ENCODE measurements at regions not wholly inside any gene's neighbourhood (a gene's known extent, or its start where the extent isn't known, plus 50 kb on each side); places are given as distances from the start of the nearest gene placed in this dataset.

DNA sequence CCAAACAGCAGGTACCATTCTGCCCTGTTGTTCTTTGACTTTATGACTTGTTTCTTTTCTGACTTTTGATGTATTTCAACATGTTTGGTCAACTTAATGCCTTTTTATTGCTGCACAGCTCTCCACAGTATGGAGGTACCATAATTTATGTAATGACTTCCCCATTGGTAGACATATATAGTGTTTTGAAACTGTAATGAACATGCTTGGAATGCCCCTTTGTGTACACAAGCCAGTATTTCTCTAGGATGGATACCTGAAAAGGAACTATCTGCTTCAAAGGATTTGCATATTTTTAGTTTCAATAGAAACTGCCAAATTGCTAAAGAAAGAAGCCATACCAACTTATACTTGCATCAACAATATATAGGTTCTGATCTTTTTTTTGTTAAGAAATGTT lies 66.1 kb downstream of the NOG start:
- TF ChIP-seq, protein P1, sequence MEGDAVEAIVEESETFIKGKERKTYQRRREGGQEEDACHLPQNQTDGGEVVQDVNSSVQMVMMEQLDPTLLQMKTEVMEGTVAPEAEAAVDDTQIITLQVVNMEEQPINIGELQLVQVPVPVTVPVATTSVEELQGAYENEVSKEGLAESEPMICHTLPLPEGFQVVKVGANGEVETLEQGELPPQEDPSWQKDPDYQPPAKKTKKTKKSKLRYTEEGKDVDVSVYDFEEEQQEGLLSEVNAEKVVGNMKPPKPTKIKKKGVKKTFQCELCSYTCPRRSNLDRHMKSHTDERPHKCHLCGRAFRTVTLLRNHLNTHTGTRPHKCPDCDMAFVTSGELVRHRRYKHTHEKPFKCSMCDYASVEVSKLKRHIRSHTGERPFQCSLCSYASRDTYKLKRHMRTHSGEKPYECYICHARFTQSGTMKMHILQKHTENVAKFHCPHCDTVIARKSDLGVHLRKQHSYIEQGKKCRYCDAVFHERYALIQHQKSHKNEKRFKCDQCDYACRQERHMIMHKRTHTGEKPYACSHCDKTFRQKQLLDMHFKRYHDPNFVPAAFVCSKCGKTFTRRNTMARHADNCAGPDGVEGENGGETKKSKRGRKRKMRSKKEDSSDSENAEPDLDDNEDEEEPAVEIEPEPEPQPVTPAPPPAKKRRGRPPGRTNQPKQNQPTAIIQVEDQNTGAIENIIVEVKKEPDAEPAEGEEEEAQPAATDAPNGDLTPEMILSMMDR (IDR thresholded peaks at IDR 0.05): no peak
- no peak for TF ChIP-seq POLR2A (IDR thresholded peaks at IDR 0.05)

Measured in thyroid gland (tissue), 4 donors.